Colonic mucosa (tissue), 4 donors: ENCODE measurements at regions not wholly inside any gene's neighbourhood (a gene's known extent, or its start where the extent isn't known, plus 50 kb on each side); places are given as distances from the start of the nearest gene placed in this dataset.
"Not testable (repeated sequence)": the region's sequence is repeated elsewhere in the genome, so short reads cannot be mapped to it uniquely, and the experiment has no call there.

Experiments
- DNase-seq: peaks from one replicate; pipeline ENCODE4 v3.0.0-alpha.2; 2020
- H3K27ac ChIP-seq: fragments of 200-600 bp; one replicate; pipeline ENCODE4 v1.8.0; 2021
- H3K27me3 ChIP-seq: fragments of 200-600 bp; one replicate; pipeline ENCODE4 v1.8.0; 2021
- H3K36me3 ChIP-seq: fragments of 200-600 bp; one replicate; pipeline ENCODE4 v1.8.0; 2021
- H3K4me1 ChIP-seq: fragments of 200-600 bp; one replicate; pipeline ENCODE4 v1.8.0; 2021; ENCODE audit warnings: mild to moderate bottlenecking
- H3K4me3 ChIP-seq: fragments of 200-600 bp; one replicate; pipeline ENCODE4 v1.8.0; 2021
- H3K9ac ChIP-seq, 2 donors: one replicate each; pipeline ENCODE4 v1.7.0; 2013; ENCODE audit warnings: control low read depth in 2 of 2, low read depth in 2 of 2, low read length in 2 of 2
- H3K9me3 ChIP-seq: fragments of 200-600 bp; one replicate; pipeline ENCODE4 v1.8.0; 2021
- CTCF ChIP-seq: fragments of 200-600 bp; IDR thresholded peaks from one replicate; pipeline ENCODE4 v1.8.0; 2022; ENCODE audit warnings: antibody characterized with exemption, mild to moderate bottlenecking
- intact Hi-C: fragments of 100-400 bp; cut with DNase I; formaldehyde crosslinking; loops from one replicate; pipeline ENCODE4 v1.14.1; 2022
- donor health status: healthy.
- donor health status: DM: no; HTN: no; CAD: no.
- donor health status: DM: no; HTN: no; CAD: no.

- Histone ChIP-seq H3K36me3 (no peaks in the 10 kb centered on the region), H3K9me3 (no peaks in the 10 kb centered on the region), H3K9ac (no peak overlapping the region), H3K27ac (no peak overlapping the region), H3K4me3 (no peak overlapping the region), H3K27me3 (no peaks in the 10 kb centered on the region), H3K4me1 (no peaks in the 10 kb centered on the region)
- intact Hi-C loops = no loop called here
- TF ChIP-seq CTCF = no peak
- no peak for DNase-seq
Measured at GRCh38 chr14:28247491-28247890, 519.1 kb upstream of the FOXG1 start.

GRCh38 chr14:28252124-28252523 is 514.5 kb upstream of the FOXG1 start:
- H3K27me3 ChIP-seq, H3K9ac ChIP-seq, H3K27ac ChIP-seq, intact Hi-C loops, H3K9me3 ChIP-seq, DNase-seq, H3K4me3 ChIP-seq, H3K4me1 ChIP-seq, H3K36me3 ChIP-seq: not testable (repeated sequence)

GRCh38 chr14:28254768-28255167 is 511.8 kb upstream of the FOXG1 start:
- Histone ChIP-seq H3K4me1 (no peaks in the 10 kb centered on the region), H3K9ac (no peak overlapping the region), H3K27ac (no peak overlapping the region), H3K27me3 (no peaks in the 10 kb centered on the region), H3K36me3 (no peaks in the 10 kb centered on the region), H3K4me3 (no peak overlapping the region), H3K9me3 (no peaks in the 10 kb centered on the region)
- no peak for DNase-seq
- intact Hi-C loops = no loop called here
- TF ChIP-seq CTCF = no peak

- H3K9ac ChIP-seq = no peak overlapping the region
- H3K4me3 ChIP-seq = no peak overlapping the region
- no peak for DNase-seq
- no peaks in the 10 kb centered on the region for H3K36me3 ChIP-seq
- no peaks in the 10 kb centered on the region for H3K9me3 ChIP-seq
- no peaks in the 10 kb centered on the region for H3K4me1 ChIP-seq
- H3K27me3 ChIP-seq = no peaks in the 10 kb centered on the region
- intact Hi-C loops = no loop called here
- H3K27ac ChIP-seq = no peak overlapping the region
- TF ChIP-seq CTCF = no peak
Measured at GRCh38 chr14:28264306-28264705, 502.3 kb upstream of the FOXG1 start.

- H3K27ac ChIP-seq = no peak overlapping the region
- DNase-seq = no peak
- no peaks in the 10 kb centered on the region for H3K27me3 ChIP-seq
- no peak for TF ChIP-seq CTCF
- no peak overlapping the region for H3K9ac ChIP-seq
- H3K36me3 ChIP-seq = no peaks in the 10 kb centered on the region
- no peaks in the 10 kb centered on the region for H3K4me1 ChIP-seq
- H3K9me3 ChIP-seq = no peaks in the 10 kb centered on the region
- no peak overlapping the region for H3K4me3 ChIP-seq
- intact Hi-C loops = no loop called here
Measured at GRCh38 chr14:28272270-28272669, 494.3 kb upstream of the FOXG1 start.

- no peaks in the 10 kb centered on the region for H3K9me3 ChIP-seq
- H3K27me3 ChIP-seq = no peaks in the 10 kb centered on the region
- H3K36me3 ChIP-seq = no peaks in the 10 kb centered on the region
- H3K4me3 ChIP-seq = no peak overlapping the region
- no peak for TF ChIP-seq CTCF
- intact Hi-C loops = no loop called here
- H3K27ac ChIP-seq = no peak overlapping the region
- no peak overlapping the region for H3K9ac ChIP-seq
- H3K4me1 ChIP-seq = no peaks in the 10 kb centered on the region
- no peak for DNase-seq
Measured at GRCh38 chr14:28280530-28280929, 486.1 kb upstream of the FOXG1 start.
